ENCODE measurements at regions not wholly inside any gene's neighbourhood (a gene's known extent, or its start where the extent isn't known, plus 50 kb on each side); places are given as distances from the start of the nearest gene placed in this dataset.

DNA sequence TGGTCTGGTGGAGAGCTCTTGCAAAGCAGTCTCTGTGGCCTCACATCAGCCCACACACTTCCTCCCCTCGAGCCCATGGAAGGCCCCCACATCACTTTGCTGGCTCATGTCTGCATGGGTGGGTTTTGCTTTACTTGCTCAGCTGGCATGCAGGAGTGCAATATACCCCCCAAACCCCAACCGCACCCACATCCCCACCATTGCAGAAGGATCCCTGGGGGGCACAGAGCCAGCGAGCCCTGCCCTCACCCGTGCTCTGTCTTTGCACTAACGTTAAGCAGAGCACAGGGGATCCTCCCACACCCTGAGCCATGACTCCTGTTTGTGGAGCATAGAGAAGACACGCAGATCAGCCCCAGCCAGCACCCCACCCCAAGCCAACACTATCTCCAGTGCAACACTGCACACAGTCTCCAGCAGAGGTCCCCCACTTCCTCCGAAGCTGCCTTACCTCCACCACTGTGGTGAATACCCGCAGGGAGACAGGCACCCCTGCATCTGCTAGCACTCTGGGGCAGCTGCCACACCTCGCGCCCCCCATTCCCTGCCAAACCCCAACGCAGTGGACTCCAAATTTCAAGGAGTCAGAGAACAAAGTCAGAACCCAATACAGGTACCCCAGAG is 177.8 kb upstream of the RGPD4 start:
- no peak overlapping the region for H3K4me3 ChIP-seq (ENCODE audit: control insufficient read depth, low read depth, low read length)
- no peak for DNase-seq (ENCODE audit: low read depth)
- TF ChIP-seq, protein P1, sequence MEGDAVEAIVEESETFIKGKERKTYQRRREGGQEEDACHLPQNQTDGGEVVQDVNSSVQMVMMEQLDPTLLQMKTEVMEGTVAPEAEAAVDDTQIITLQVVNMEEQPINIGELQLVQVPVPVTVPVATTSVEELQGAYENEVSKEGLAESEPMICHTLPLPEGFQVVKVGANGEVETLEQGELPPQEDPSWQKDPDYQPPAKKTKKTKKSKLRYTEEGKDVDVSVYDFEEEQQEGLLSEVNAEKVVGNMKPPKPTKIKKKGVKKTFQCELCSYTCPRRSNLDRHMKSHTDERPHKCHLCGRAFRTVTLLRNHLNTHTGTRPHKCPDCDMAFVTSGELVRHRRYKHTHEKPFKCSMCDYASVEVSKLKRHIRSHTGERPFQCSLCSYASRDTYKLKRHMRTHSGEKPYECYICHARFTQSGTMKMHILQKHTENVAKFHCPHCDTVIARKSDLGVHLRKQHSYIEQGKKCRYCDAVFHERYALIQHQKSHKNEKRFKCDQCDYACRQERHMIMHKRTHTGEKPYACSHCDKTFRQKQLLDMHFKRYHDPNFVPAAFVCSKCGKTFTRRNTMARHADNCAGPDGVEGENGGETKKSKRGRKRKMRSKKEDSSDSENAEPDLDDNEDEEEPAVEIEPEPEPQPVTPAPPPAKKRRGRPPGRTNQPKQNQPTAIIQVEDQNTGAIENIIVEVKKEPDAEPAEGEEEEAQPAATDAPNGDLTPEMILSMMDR (conservative IDR thresholded peaks at IDR 0.05; ENCODE audit: control insufficient read depth, insufficient read depth, low read depth, low read length): no peak

DNA sequence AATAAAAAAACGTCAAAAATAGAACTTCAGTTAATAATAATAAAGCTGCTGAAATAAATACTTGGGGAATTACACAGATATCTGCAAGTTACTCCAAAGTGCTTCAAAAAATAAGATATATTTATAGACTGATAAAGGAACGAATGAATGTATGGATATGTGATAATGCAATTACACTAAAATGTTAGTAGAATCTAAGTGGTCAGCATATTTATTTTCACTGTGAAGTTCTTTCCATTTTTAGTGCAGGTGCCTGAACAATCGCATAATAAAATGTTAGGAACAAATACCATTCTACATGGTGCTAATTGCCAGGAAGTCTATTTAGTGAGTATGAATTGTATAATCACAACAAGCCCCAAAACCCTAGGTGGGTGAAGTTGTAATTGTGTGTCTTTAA is 169.6 kb upstream of the RGPD4 start:
- H3K4me3 ChIP-seq (ENCODE audit: control insufficient read depth, low read depth, low read length): no peak overlapping the region
- TF ChIP-seq, protein P1 (conservative IDR thresholded peaks at IDR 0.05; ENCODE audit: control insufficient read depth, insufficient read depth, low read depth, low read length): no peak
- DNase-seq (ENCODE audit: low read depth): no peak

DNA sequence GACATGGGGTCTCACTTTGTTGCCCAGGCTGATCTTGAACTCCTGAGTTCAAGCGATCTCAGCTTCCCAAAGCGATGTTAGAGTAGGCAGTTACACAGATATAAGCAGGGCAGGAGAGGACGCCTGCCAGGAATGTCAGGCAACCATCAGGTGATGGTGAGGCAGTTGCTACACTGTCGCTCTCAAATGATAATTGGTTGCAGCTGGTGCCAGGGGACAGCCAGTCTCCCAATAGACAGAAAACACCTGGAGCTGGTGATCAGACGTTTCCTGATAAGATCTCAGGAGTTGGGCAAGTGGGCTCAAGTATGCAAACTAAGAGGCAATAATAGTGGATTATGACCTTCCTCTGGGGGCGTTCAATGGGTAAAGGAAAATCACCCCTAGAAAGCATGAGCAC is 163.1 kb upstream of the RGPD4 start:
- TF ChIP-seq, protein P1 (conservative IDR thresholded peaks at IDR 0.05; ENCODE audit: control insufficient read depth, insufficient read depth, low read depth, low read length): no peak
- DNase-seq (ENCODE audit: low read depth): no peak
- H3K4me3 ChIP-seq (ENCODE audit: control insufficient read depth, low read depth, low read length): no peak overlapping the region

DNA sequence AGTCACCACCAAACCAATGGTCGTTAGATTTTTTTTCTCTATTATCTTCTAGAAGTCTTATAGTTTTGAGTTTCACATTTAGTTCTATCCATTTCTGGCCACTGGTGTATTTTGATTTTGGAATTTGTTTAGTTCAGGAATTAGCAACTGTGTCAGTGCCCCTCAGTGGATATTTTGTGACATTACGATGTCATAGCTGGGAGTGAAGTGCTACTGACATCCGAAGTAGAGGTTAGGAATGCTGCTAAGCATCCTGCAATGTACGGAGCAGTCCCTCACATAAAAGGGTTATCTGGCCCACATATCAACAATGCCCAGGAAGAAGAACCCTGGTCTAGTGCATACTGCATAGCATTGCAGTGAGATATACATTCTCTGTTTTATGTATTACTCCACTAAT is 157.4 kb upstream of the RGPD4 start:
- TF ChIP-seq, protein P1 (conservative IDR thresholded peaks at IDR 0.05; ENCODE audit: control insufficient read depth, insufficient read depth, low read depth, low read length): peak; percentile 26
- DNase-seq (ENCODE audit: low read depth): peak; percentile 27

DNA sequence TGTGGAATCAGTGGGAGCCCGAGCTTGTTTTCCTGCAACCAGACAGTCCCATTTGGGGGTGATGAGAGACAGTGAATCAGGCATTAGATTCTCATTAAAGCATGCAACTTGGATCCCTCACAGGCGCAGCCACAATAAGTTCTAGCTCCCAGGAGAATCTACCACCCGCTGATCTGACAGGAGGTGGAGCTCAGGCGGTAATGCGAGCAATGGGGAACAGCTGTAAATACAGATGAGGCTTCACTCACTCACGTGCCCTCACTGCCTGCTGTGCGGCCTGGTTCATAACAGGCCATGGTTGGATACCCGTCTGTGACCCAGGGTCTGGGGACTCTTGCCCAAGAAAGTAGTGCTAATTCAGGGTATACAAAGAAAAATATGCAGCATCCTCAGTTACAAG is 144.8 kb upstream of the RGPD4 start:
- TF ChIP-seq, protein P1 (conservative IDR thresholded peaks at IDR 0.05; ENCODE audit: control insufficient read depth, insufficient read depth, low read depth, low read length): no peak
- H3K4me3 ChIP-seq (ENCODE audit: control insufficient read depth, low read depth, low read length): no peak overlapping the region
- no peak for DNase-seq (ENCODE audit: low read depth)

More for the DNA sequence above, 157.4 kb upstream of the RGPD4 start:
- H3K4me3 ChIP-seq (ENCODE audit: control insufficient read depth, low read depth, low read length): no peak overlapping the region

DNA sequence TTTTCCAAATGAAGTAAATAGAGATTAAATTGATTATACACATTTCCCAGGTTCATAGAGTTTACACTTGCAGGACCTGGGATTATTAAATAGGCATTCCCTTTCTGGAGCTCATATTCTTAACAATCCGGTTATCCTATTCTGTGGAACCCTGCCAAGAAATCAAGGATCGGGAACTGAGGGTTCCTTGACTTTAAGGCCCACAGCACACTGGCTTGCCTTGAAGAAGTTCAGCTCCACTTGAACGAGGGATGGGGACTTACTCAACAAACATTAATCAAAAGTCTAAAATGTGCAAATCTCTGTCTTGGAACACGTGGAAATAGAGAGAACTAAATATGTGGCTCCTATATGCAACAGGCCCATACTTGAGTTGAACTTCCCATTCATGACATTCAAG is 142.3 kb upstream of the RGPD4 start:
- DNase-seq (ENCODE audit: low read depth): no peak
- no peak overlapping the region for H3K4me3 ChIP-seq (ENCODE audit: control insufficient read depth, low read depth, low read length)
- TF ChIP-seq, protein P1 (conservative IDR thresholded peaks at IDR 0.05; ENCODE audit: control insufficient read depth, insufficient read depth, low read depth, low read length): no peak

Data from fibroblast of mammary gland (primary cell).